ENCODE measurements at regions not wholly inside any gene's neighbourhood (a gene's known extent, or its start where the extent isn't known, plus 50 kb on each side); places are given as distances from the start of the nearest gene placed in this dataset.

- Mint-ChIP-seq H3K36me3 (no peaks in the 10 kb centered on the region), H3K27me3 (ENCODE audit: low read depth) (no peaks in the 10 kb centered on the region), H3K9me3 (no peaks in the 10 kb centered on the region), H3K4me1 (peaks cover 17% of the 10 kb centered on the region), H3K4me3 (no peak overlapping the region), H3K27ac (no peak overlapping the region)
- ATAC-seq (no peak), DNase-seq (ENCODE audit: low spot score) (no peak)
- POLR2A ChIA-PET: no interaction called here
- no peak for TF ChIP-seq ZNF416 (CRISPR knock-in tag; IDR thresholded peaks at IDR 0.05)
- TF ChIP-seq ZNF423 (CRISPR knock-in tag; IDR thresholded peaks at IDR 0.05): no peak
- TF ChIP-seq GTF2I (CRISPR knock-in tag; conservative IDR thresholded peaks at IDR 0.05): no peak
- CTCF ChIA-PET: no interaction called here
Measured at GRCh38 chr3:94616833-94617232, 554.0 kb downstream of the NSUN3 start.

- no peak for DNase-seq (ENCODE audit: low spot score)
- Mint-ChIP-seq H3K36me3 (no peaks in the 10 kb centered on the region), H3K4me3 (no peak overlapping the region), H3K9me3 (no peaks in the 10 kb centered on the region), H3K27ac (no peak overlapping the region), H3K4me1 (peaks cover 17% of the 10 kb centered on the region), H3K27me3 (ENCODE audit: low read depth) (no peaks in the 10 kb centered on the region)
- TF ChIP-seq GABPB1 (CRISPR knock-in tag; IDR thresholded peaks at IDR 0.05) (no peak), SP1 (CRISPR knock-in tag; conservative IDR thresholded peaks at IDR 0.05) (no peak), ZNF396 (CRISPR knock-in tag; IDR thresholded peaks at IDR 0.05; ENCODE audit: borderline replicate concordance) (no peak), ZBTB43 (CRISPR knock-in tag; IDR thresholded peaks at IDR 0.05) (no peak), ZNF263 (CRISPR knock-in tag; IDR thresholded peaks at IDR 0.05; ENCODE audit: low read depth) (no peak), JUN (CRISPR knock-in tag; IDR thresholded peaks at IDR 0.05) (no peak), ZNF317 (CRISPR knock-in tag; IDR thresholded peaks at IDR 0.05; ENCODE audit: borderline replicate concordance, low read depth) (no peak), ATF2 (CRISPR knock-in tag; IDR thresholded peaks at IDR 0.05; ENCODE audit: borderline replicate concordance, low read depth) (no peak), MAX (CRISPR knock-in tag; IDR thresholded peaks at IDR 0.05) (no peak), FOXK1 (CRISPR knock-in tag; IDR thresholded peaks at IDR 0.05) (no peak), ZNF138 (CRISPR knock-in tag; conservative IDR thresholded peaks at IDR 0.05) (no peak), KAT7 (CRISPR knock-in tag; IDR thresholded peaks at IDR 0.05; ENCODE audit: borderline replicate concordance) (no peak), HMGXB4 (CRISPR knock-in tag; IDR thresholded peaks at IDR 0.05) (no peak), NR2C2 (CRISPR knock-in tag; IDR thresholded peaks at IDR 0.05) (no peak)
- ChIA-PET POLR2A (no interaction called here), CTCF (no interaction called here)
- no peak for ATAC-seq
Measured at GRCh38 chr3:94617312-94617711, 554.5 kb downstream of the NSUN3 start.

- Mint-ChIP-seq H3K27me3 (ENCODE audit: low read depth) (no peaks in the 10 kb centered on the region), H3K27ac (no peak overlapping the region), H3K4me1 (peaks cover 6% of the 10 kb centered on the region), H3K9me3 (no peaks in the 10 kb centered on the region), H3K36me3 (no peaks in the 10 kb centered on the region), H3K4me3 (no peak overlapping the region)
- TF ChIP-seq FOXK1 (CRISPR knock-in tag; IDR thresholded peaks at IDR 0.05) (no peak), NR1H2 (CRISPR knock-in tag; IDR thresholded peaks at IDR 0.05) (no peak), CTCF (IDR thresholded peaks at IDR 0.05) (no peak), ZBTB21 (CRISPR knock-in tag; IDR thresholded peaks at IDR 0.05; ENCODE audit: borderline replicate concordance) (no peak), ZNF423 (CRISPR knock-in tag; IDR thresholded peaks at IDR 0.05) (no peak), CBFB (CRISPR knock-in tag; IDR thresholded peaks at IDR 0.05; ENCODE audit: low read depth) (no peak), JUN (CRISPR knock-in tag; IDR thresholded peaks at IDR 0.05) (no peak)
- ATAC-seq (no peak), DNase-seq (ENCODE audit: low spot score) (no peak)
- POLR2A ChIA-PET: no interaction called here
- CTCF ChIA-PET: no interaction called here
Measured at GRCh38 chr3:94619643-94620042, 556.8 kb downstream of the NSUN3 start.

All from WTC11 (cell line).